HEK293 (cell line): ENCODE measurements at regions not wholly inside any gene's neighbourhood (a gene's known extent, or its start where the extent isn't known, plus 50 kb on each side); places are given as distances from the start of the nearest gene placed in this dataset.

ENCODE experiments used
- PRDM1 ChIP-seq: fragments of 450-650 bp; formaldehyde crosslinking; IDR thresholded peaks from 2 replicates; pipeline ENCODE4; 2016; ENCODE audit warnings: missing biosample characterization, missing genetic modification characterization
- ZBTB20 ChIP-seq: fragments of 450-650 bp; formaldehyde crosslinking; IDR thresholded peaks from 2 replicates; pipeline ENCODE4 v1.5.1; 2016; ENCODE audit warnings: missing biosample characterization, missing genetic modification characterization
- ZBTB21 ChIP-seq: fragments of 450-650 bp; formaldehyde crosslinking; IDR thresholded peaks from 2 replicates; pipeline ENCODE4 v1.5.1; 2017; ENCODE audit warnings: missing biosample characterization, missing genetic modification characterization
- ZNF292 ChIP-seq: fragments of 450-650 bp; formaldehyde crosslinking; IDR thresholded peaks from 2 replicates; pipeline ENCODE4 v1.5.1; 2016; ENCODE audit warnings: low read depth, missing biosample characterization, missing genetic modification characterization, borderline replicate concordance
- ZNF426 ChIP-seq: fragments of 450-650 bp; formaldehyde crosslinking; IDR thresholded peaks from 2 replicates; pipeline ENCODE4 v1.5.1; 2017; ENCODE audit warnings: missing biosample characterization, missing genetic modification characterization, mild to moderate bottlenecking, inconsistent platforms, moderate library complexity
- ZNF501 ChIP-seq: fragments of 450-650 bp; formaldehyde crosslinking; IDR thresholded peaks from 2 replicates; pipeline ENCODE4 v1.5.1; 2016; ENCODE audit warnings: missing biosample characterization, missing genetic modification characterization
- TF ChIP-seq, protein P1 (sequence below): fragments of 450-650 bp; formaldehyde crosslinking; IDR thresholded peaks from 2 replicates; pipeline ENCODE4 v1.5.1; 2016; ENCODE audit warnings: missing biosample characterization, missing genetic modification characterization
- TF ChIP-seq, protein P2 (sequence below): sonication (generic); formaldehyde crosslinking; IDR thresholded peaks from 2 replicates; pipeline ENCODE4 v1.8.1; 2022; ENCODE audit warnings: mild to moderate bottlenecking, moderate library complexity, missing genetic modification reagents

DNA sequence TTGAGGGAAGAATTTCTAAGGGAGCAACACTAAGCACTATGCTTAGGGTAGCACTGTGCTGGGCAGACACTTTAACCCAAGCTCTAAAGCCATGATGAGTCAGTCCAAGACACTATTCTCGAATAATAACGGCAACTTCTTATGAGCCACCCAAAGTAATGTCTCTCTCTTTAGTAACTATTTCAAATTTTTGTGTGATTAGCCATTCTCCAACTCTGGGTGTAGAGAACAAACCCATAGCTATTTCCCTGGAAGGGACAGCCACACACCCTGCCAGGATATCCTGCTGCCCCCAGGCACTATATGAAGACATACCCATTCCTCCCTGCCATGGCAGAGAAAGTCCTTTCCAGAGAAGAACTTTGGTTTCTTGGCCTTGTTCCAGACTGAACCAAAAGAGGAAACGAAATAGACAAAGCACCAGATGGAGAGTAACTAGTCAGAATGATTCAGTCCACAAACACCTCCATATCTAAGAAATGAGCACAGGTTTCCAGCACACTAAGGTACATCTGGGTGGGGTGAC lies 384.9 kb upstream of the THBS1 start:
- TF ChIP-seq, protein P1, sequence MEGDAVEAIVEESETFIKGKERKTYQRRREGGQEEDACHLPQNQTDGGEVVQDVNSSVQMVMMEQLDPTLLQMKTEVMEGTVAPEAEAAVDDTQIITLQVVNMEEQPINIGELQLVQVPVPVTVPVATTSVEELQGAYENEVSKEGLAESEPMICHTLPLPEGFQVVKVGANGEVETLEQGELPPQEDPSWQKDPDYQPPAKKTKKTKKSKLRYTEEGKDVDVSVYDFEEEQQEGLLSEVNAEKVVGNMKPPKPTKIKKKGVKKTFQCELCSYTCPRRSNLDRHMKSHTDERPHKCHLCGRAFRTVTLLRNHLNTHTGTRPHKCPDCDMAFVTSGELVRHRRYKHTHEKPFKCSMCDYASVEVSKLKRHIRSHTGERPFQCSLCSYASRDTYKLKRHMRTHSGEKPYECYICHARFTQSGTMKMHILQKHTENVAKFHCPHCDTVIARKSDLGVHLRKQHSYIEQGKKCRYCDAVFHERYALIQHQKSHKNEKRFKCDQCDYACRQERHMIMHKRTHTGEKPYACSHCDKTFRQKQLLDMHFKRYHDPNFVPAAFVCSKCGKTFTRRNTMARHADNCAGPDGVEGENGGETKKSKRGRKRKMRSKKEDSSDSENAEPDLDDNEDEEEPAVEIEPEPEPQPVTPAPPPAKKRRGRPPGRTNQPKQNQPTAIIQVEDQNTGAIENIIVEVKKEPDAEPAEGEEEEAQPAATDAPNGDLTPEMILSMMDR (tag by site-specific recombination), result no peak
- no peak for TF ChIP-seq PRDM1 (tag by site-specific recombination)
- TF ChIP-seq, protein P2, sequence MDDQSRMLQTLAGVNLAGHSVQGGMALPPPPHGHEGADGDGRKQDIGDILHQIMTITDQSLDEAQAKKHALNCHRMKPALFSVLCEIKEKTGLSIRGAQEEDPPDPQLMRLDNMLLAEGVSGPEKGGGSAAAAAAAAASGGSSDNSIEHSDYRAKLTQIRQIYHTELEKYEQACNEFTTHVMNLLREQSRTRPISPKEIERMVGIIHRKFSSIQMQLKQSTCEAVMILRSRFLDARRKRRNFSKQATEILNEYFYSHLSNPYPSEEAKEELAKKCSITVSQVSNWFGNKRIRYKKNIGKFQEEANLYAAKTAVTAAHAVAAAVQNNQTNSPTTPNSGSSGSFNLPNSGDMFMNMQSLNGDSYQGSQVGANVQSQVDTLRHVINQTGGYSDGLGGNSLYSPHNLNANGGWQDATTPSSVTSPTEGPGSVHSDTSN, result no peak
- TF ChIP-seq ZNF426 (tag by site-specific recombination), result no peak
- no peak for TF ChIP-seq ZNF501 (tag by site-specific recombination)
- no peak for TF ChIP-seq ZBTB20 (tag by site-specific recombination)
- no peak for TF ChIP-seq ZBTB21
- TF ChIP-seq ZNF292, result no peak
